WTC11 (cell line): ENCODE measurements at regions not wholly inside any gene's neighbourhood (a gene's known extent, or its start where the extent isn't known, plus 50 kb on each side); places are given as distances from the start of the nearest gene placed in this dataset.

Experiments
- ATAC-seq: fragments of 200-7000 bp; cut with Tn5 transposase; 2 replicates; pipeline ENCODE4 v1.10.0; 2021; ENCODE audit warnings: mild to moderate bottlenecking, moderate library complexity
- CTCF ChIA-PET: fragments of 300-600 bp; sonication (Branson Sonifier 250); formaldehyde crosslinking; loops from one replicate; lab custom pipeline; 2021; ENCODE audit warnings: antibody characterized with exemption; lab: Charles Lee
- POLR2A ChIA-PET: fragments of 350-600 bp; sonication (Branson Sonifier 250); formaldehyde crosslinking; loops from one replicate; lab custom pipeline; 2021; ENCODE audit warnings: antibody characterized with exemption; lab: Charles Lee
- DNase-seq: peaks from one replicate; pipeline ENCODE4 v3.0.0; 2021; ENCODE audit warnings: low spot score
- H3K27ac Mint-ChIP-seq: 2 replicates; pipeline ENCODE4 v1.8.0; 2021; ENCODE audit warnings: mixed read lengths
- H3K27me3 Mint-ChIP-seq: 2 replicates; pipeline ENCODE4 v1.8.0; 2021; ENCODE audit warnings: low read depth, mild to moderate bottlenecking, moderate library complexity, mixed read lengths
- H3K36me3 Mint-ChIP-seq: 2 replicates; pipeline ENCODE4 v1.8.0; 2021; ENCODE audit warnings: mixed read lengths
- H3K4me1 Mint-ChIP-seq: 2 replicates; pipeline ENCODE4 v1.8.0; 2022; ENCODE audit warnings: mixed read lengths
- H3K4me3 Mint-ChIP-seq: 2 replicates; pipeline ENCODE4 v1.8.0; 2021; ENCODE audit warnings: mild to moderate bottlenecking, moderate library complexity, mixed read lengths
- H3K9me3 Mint-ChIP-seq: 2 replicates; pipeline ENCODE4 v1.8.0; 2021; ENCODE audit warnings: mixed read lengths
- ATF2 ChIP-seq: sonication (generic); formaldehyde crosslinking; IDR thresholded peaks from 2 replicates; pipeline ENCODE4 v1.8.1; 2022; ENCODE audit warnings: low read depth, missing genetic modification reagents, borderline replicate concordance
- CBFB ChIP-seq: sonication (generic); formaldehyde crosslinking; IDR thresholded peaks from 2 replicates; pipeline ENCODE4 v1.8.1; 2022; ENCODE audit warnings: mild to moderate bottlenecking, low read depth, missing genetic modification reagents
- CREB1 ChIP-seq: sonication (generic); formaldehyde crosslinking; IDR thresholded peaks from 2 replicates; pipeline ENCODE4 v1.8.0; 2023; ENCODE audit warnings: mild to moderate bottlenecking, missing genetic modification reagents
- E2F1 ChIP-seq: sonication (generic); formaldehyde crosslinking; IDR thresholded peaks from 2 replicates; pipeline ENCODE4 v1.8.0; 2022; ENCODE audit warnings: mild to moderate bottlenecking, missing genetic modification reagents
- ETV6 ChIP-seq: sonication (generic); formaldehyde crosslinking; IDR thresholded peaks from 2 replicates; pipeline ENCODE4 v1.8.1; 2022; ENCODE audit warnings: mild to moderate bottlenecking, missing genetic modification reagents
- FOXP1 ChIP-seq: sonication (generic); formaldehyde crosslinking; IDR thresholded peaks from 2 replicates; pipeline ENCODE4 v1.8.0; 2022; ENCODE audit warnings: missing genetic modification reagents, mild to moderate bottlenecking, moderate library complexity, borderline replicate concordance
- HMGXB4 ChIP-seq: sonication (generic); formaldehyde crosslinking; IDR thresholded peaks from 2 replicates; pipeline ENCODE4 v1.8.1; 2023; ENCODE audit warnings: mild to moderate bottlenecking, moderate library complexity, missing genetic modification reagents
- JUN ChIP-seq: sonication (generic); formaldehyde crosslinking; IDR thresholded peaks from 2 replicates; pipeline ENCODE4 v1.8.0; 2023; ENCODE audit warnings: mild to moderate bottlenecking, missing genetic modification reagents
- MAX ChIP-seq: sonication (generic); formaldehyde crosslinking; IDR thresholded peaks from 2 replicates; pipeline ENCODE4 v1.8.0; 2022; ENCODE audit warnings: mild to moderate bottlenecking, missing genetic modification reagents
- MYBL2 ChIP-seq: sonication (generic); formaldehyde crosslinking; IDR thresholded peaks from 2 replicates; pipeline ENCODE4 v1.8.1; 2023; ENCODE audit warnings: mild to moderate bottlenecking, moderate library complexity, missing genetic modification reagents
- OVOL2 ChIP-seq: fragments of 250-450 bp; sonication (Bioruptor Pico); IDR thresholded peaks from 2 replicates; pipeline ENCODE4 v1.9.0; 2021; ENCODE audit warnings: mild to moderate bottlenecking, borderline replicate concordance
- PREB ChIP-seq: sonication (generic); formaldehyde crosslinking; IDR thresholded peaks from 2 replicates; pipeline ENCODE4 v1.8.1; 2022; ENCODE audit warnings: mild to moderate bottlenecking, missing genetic modification reagents, moderate library complexity, borderline replicate concordance
- PRRX2 ChIP-seq: fragments of 250-450 bp; sonication (Bioruptor Pico); IDR thresholded peaks from 2 replicates; pipeline ENCODE4 v1.8.0; 2021; ENCODE audit warnings: mild to moderate bottlenecking
- SMAD4 ChIP-seq: sonication (generic); formaldehyde crosslinking; IDR thresholded peaks from 2 replicates; pipeline ENCODE4 v1.8.0; 2022; ENCODE audit warnings: mild to moderate bottlenecking, missing genetic modification reagents
- TCF7 ChIP-seq: sonication (generic); formaldehyde crosslinking; IDR thresholded peaks from 2 replicates; pipeline ENCODE4 v1.8.0; 2022; ENCODE audit warnings: mild to moderate bottlenecking, low read depth, missing genetic modification reagents, moderate library complexity
- TEAD1 ChIP-seq: sonication (generic); formaldehyde crosslinking; IDR thresholded peaks from 2 replicates; pipeline ENCODE4 v1.8.0; 2022; ENCODE audit warnings: mild to moderate bottlenecking, missing genetic modification reagents
- USF1 ChIP-seq: sonication (generic); formaldehyde crosslinking; IDR thresholded peaks from 2 replicates; pipeline ENCODE4 v1.8.0; 2022; ENCODE audit warnings: mild to moderate bottlenecking, missing genetic modification reagents
- USF2 ChIP-seq: sonication (generic); formaldehyde crosslinking; IDR thresholded peaks from 2 replicates; pipeline ENCODE4 v1.8.1; 2023; ENCODE audit warnings: mild to moderate bottlenecking, missing genetic modification reagents, moderate library complexity
- ZNF121 ChIP-seq: sonication (generic); formaldehyde crosslinking; IDR thresholded peaks from 2 replicates; pipeline ENCODE4 v1.8.0; 2023; ENCODE audit warnings: missing genetic modification reagents
- ZSCAN18 ChIP-seq: fragments of 250-450 bp; sonication (Bioruptor Pico); IDR thresholded peaks from 2 replicates; pipeline ENCODE4 v2.1.2; 2022; ENCODE audit warnings: mild to moderate bottlenecking, moderate library complexity

GRCh38 chr7:106392144-106392543, 107.4 kb upstream of the NAMPT start:
- H3K27ac Mint-ChIP-seq, result no peak overlapping the region
- H3K36me3 Mint-ChIP-seq, result 0 out of 2 replicates have a peak, but pooled peaks cover 2% of the 10 kb centered on the region
- CTCF ChIA-PET, result no interaction called here
- DNase-seq (no peak), ATAC-seq (no peak)
- POLR2A ChIA-PET, result no interaction called here
- H3K9me3 Mint-ChIP-seq, result peaks cover 13% of the 10 kb centered on the region
- peaks cover 14% of the 10 kb centered on the region for H3K4me1 Mint-ChIP-seq
- H3K4me3 Mint-ChIP-seq, result no peak overlapping the region
- H3K27me3 Mint-ChIP-seq, result no peaks in the 10 kb centered on the region
- TF ChIP-seq ZNF121 (CRISPR knock-in tag), result no peak
- no peak for TF ChIP-seq FOXP1 (CRISPR knock-in tag)
- no peak for TF ChIP-seq ZSCAN18
- no peak for TF ChIP-seq HMGXB4 (CRISPR knock-in tag)
- TF ChIP-seq E2F1, result no peak
- no peak for TF ChIP-seq CREB1
- TF ChIP-seq OVOL2 (CRISPR knock-in tag), result no peak
- TF ChIP-seq, all 79 proteins: peak for 0

GRCh38 chr7:106386958-106387357, 102.2 kb upstream of the NAMPT start:
- ChIA-PET CTCF (interaction anchor here (1.1 kb wide), 1 partner anchor 210 kb away, joined by 3 read pairs; no protein-coding TSS in a partner anchor), POLR2A (no interaction called here)
- H3K36me3 Mint-ChIP-seq, result no peaks in the 10 kb centered on the region
- no peaks in the 10 kb centered on the region for H3K4me1 Mint-ChIP-seq
- H3K27me3 Mint-ChIP-seq, result no peaks in the 10 kb centered on the region; the same call in 1 of the 2 replicates
- ATAC-seq (no peak), DNase-seq (no peak)
- peaks cover 14% of the 10 kb centered on the region; the same call in 1 of the 2 replicates for H3K9me3 Mint-ChIP-seq
- no peak overlapping the region for H3K4me3 Mint-ChIP-seq
- no peak overlapping the region for H3K27ac Mint-ChIP-seq
- no peak for TF ChIP-seq ATF2 (CRISPR knock-in tag)
- no peak for TF ChIP-seq PRRX2
- TF ChIP-seq USF2 (CRISPR knock-in tag), result no peak
- no peak for TF ChIP-seq SMAD4 (CRISPR knock-in tag)
- no peak for TF ChIP-seq TEAD1 (CRISPR knock-in tag)
- TF ChIP-seq USF1 (CRISPR knock-in tag), result no peak
- TF ChIP-seq CREB1, result no peak
- no peak for TF ChIP-seq TCF7 (CRISPR knock-in tag)
- TF ChIP-seq ETV6, result no peak
- no peak for TF ChIP-seq PREB (CRISPR knock-in tag)
- TF ChIP-seq MAX (CRISPR knock-in tag), result no peak
- no peak for TF ChIP-seq CBFB
- TF ChIP-seq MYBL2 (CRISPR knock-in tag), result no peak
- TF ChIP-seq JUN, result no peak
